Subcutaneous abdominal adipose tissue (tissue), 5 donors: ENCODE measurements at regions not wholly inside any gene's neighbourhood (a gene's known extent, or its start where the extent isn't known, plus 50 kb on each side); places are given as distances from the start of the nearest gene placed in this dataset.
"Not testable (repeated sequence)": the region's sequence is repeated elsewhere in the genome, so short reads cannot be mapped to it uniquely, and the experiment has no call there.

Source experiments
- H3K27ac ChIP-seq: one replicate; pipeline ENCODE4 v1.7.0; 2013; ENCODE audit warnings: low read depth, mild to moderate bottlenecking, inconsistent platforms, low read length, moderate library complexity
- H3K27me3 ChIP-seq, 5 donors: one replicate each; pipeline ENCODE4 v1.7.0; 2013; ENCODE audit warnings: low read length in 5 of 5, inconsistent platforms in 1 of 5; ENCODE audit not compliant: control insufficient read depth in 5 of 5, insufficient read depth in 4 of 5
- H3K36me3 ChIP-seq, 5 donors: one replicate each; pipeline ENCODE4 v1.7.0; 2013; ENCODE audit warnings: low read length in 5 of 5; ENCODE audit not compliant: control insufficient read depth in 5 of 5, insufficient read depth in 5 of 5
- H3K4me1 ChIP-seq, 5 donors: one replicate each; pipeline ENCODE4 v1.7.0; 2013; ENCODE audit warnings: low read length in 5 of 5, mild to moderate bottlenecking in 3 of 5, moderate library complexity in 1 of 5; ENCODE audit not compliant: control insufficient read depth in 5 of 5, insufficient read depth in 5 of 5
- H3K4me3 ChIP-seq, 5 donors: one replicate each; pipeline ENCODE4 v1.7.0; 2013; ENCODE audit warnings: low read length in 5 of 5, low read depth in 1 of 5
- H3K9ac ChIP-seq, 5 donors: one replicate each; pipeline ENCODE4 v1.7.0; 2013; ENCODE audit warnings: low read length in 5 of 5, mild to moderate bottlenecking in 4 of 5, moderate library complexity in 3 of 5
- H3K9me3 ChIP-seq, 5 donors: one replicate each; pipeline ENCODE4 v1.7.0; 2013; ENCODE audit warnings: low read length in 5 of 5; ENCODE audit not compliant: control insufficient read depth in 5 of 5
- donor health status: healthy.
- donor health status: healthy.
- donor health status: healthy.
- donor health status: healthy.
- donor health status: healthy.

DNA sequence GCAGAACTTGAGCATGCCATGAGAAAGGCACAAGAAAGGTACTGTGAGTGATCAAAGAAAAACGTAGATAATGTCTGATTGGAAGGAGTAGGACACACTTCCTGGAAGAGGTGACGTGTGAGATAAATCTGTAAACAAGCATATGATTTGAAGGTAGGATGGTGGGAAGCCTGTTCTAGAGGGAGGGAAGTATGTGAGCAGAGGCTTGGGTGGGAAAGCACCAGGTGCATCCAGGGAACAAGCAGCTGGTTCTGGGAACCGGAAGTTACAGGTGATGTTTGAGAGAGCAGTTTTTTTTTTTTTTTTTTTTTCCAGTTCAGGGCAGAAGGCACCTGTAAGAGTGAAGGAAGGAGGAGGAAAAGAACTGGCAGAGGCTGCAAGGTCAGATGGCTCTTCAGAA lies 116.6 kb upstream of the EFEMP1 start:
- no peaks in the 10 kb centered on the region for H3K9me3 ChIP-seq
- peaks cover 0 to 4% (median 0%) of the 10 kb centered on the region in 5 donors for H3K4me1 ChIP-seq
- H3K36me3 ChIP-seq, result no peaks in the 10 kb centered on the region
- no peak overlapping the region for H3K4me3 ChIP-seq
- no peak overlapping the region for H3K9ac ChIP-seq
- no peak overlapping the region for H3K27ac ChIP-seq
- no peaks in the 10 kb centered on the region for H3K27me3 ChIP-seq

DNA sequence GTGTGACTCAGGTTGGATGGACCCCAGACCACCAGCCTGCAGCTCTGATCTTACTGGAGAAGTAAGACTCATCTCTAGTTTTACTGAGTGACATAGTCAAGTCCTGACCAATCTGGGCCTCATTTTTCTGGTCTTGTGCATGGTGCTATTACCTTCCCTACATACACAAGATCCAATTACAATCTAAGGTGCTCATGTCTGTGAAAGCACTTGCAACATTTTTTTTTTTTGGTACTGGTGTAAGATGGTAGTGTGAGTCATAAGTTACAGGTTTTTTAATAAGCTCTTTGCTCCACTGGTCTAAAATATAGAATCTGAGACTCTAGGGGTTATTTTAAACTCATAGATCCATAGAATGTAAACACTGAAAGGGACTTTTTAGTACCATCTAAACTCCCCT lies 117.3 kb upstream of the EFEMP1 start:
- H3K27ac ChIP-seq, result no peak overlapping the region

DNA sequence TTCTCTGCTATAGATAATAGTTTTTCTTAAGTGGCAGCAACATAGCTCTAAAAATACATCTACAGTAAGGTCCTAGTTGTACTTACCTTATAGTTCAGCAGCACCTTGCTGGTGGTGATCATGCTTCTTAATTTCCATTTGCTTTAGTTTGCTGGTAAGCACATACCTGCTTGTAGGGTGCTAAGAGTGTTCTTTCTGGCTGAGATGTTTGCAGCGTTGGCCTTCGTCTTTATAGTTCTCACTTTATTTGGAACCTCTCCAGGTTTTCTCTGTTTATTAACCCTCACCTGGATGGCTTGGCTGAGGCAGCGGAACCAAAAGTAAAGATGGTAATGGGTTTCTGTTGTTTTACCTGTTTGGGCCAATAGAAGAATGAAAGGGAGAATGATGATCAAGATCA lies 123.6 kb upstream of the EFEMP1 start:
- no peaks in the 10 kb centered on the region for H3K36me3 ChIP-seq
- no peak overlapping the region for H3K4me3 ChIP-seq
- no peak overlapping the region for H3K9ac ChIP-seq
- H3K27ac ChIP-seq, result no peak overlapping the region
- no peaks in the 10 kb centered on the region for H3K27me3 ChIP-seq
- no peaks in the 10 kb centered on the region for H3K9me3 ChIP-seq
- H3K4me1 ChIP-seq, result peaks cover 0 to 6% (median 0%) of the 10 kb centered on the region in 5 donors

More for the DNA sequence above, 117.3 kb upstream of the EFEMP1 start:
- no peaks in the 10 kb centered on the region for H3K36me3 ChIP-seq
- no peak overlapping the region for H3K4me3 ChIP-seq
- H3K4me1 ChIP-seq, result peaks cover 0 to 6% (median 0%) of the 10 kb centered on the region in 5 donors
- no peaks in the 10 kb centered on the region for H3K9me3 ChIP-seq
- H3K9ac ChIP-seq, result no peak overlapping the region
- no peaks in the 10 kb centered on the region for H3K27me3 ChIP-seq

DNA sequence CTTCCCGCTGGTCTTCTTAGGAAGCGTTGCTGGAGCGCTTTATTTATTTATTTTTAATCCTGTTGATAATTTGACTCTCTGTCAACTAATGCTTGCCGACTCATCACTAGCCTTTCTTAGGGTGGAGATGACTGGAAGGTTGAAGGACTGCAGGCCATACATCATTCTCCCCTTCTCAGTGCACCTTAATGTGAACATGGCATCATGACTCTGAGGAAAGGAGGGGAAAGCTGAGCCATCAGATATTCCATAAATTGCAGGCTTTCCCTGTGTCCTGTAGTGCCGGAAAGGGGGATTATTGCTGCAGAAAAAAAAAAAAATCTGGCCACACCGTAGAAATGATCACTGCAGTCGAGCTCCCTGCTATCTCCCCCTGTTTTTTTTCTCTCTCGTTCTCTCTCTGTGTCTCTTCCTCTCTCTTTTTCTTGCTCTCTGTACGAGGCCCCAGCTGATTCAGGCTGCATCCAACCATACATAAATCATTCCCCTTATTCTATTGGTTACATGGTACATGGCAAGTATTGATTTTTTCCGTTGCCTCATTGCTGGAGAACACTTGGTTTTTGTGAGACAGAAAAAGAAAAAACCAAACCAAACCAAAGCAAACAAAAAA lies 125.8 kb upstream of the EFEMP1 start:
- Histone ChIP-seq H3K4me3 (no peak overlapping the region), H3K9me3 (no peaks in the 10 kb centered on the region), H3K4me1 (peaks cover 0 to 6% (median 0%) of the 10 kb centered on the region in 5 donors), H3K9ac (no peak overlapping the region), H3K36me3 (no peaks in the 10 kb centered on the region), H3K27me3 (no peaks in the 10 kb centered on the region), H3K27ac (no peak overlapping the region)

DNA sequence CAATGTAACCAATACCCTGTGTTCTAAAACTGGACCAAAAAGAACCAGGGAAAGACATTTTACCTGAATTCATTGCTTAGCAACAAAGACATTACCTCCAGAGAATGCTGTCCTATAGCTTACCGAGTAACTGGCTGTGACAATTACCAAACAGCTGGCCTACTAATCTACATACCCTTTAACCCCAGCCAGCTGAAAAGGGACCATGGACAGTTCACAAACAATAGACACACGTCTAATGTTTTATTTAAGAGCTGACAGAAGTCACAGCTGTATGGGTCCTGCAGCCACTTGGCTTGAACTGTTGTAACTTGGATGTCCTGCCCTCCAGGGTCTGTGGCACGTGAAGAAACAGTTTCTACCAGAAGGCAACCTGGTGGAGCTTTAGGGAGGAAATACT lies 130.1 kb upstream of the EFEMP1 start:
- Histone ChIP-seq H3K9ac (no peak overlapping the region), H3K36me3 (no peaks in the 10 kb centered on the region), H3K4me1 (no peaks in the 10 kb centered on the region), H3K27me3 (no peaks in the 10 kb centered on the region), H3K4me3 (no peak overlapping the region), H3K9me3 (no peaks in the 10 kb centered on the region), H3K27ac (no peak overlapping the region)

DNA sequence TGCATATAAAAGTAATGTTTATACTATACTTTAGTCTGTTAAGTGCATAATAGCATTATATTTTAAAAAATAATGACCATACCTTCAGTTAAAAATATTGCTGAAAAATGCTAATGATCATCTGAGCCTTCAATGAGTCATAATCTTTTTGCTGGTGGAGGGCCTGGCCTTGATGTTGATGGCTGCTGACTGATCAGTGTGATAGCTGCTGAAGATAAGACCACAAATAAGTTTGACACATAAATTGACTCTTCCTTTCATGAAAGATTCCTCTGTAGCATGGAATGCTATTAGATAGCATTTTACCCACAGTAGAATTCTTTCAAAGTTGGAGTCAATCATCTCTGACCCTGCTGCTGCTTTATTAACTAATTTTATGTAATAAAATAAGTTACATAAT lies 128.4 kb upstream of the CCDC85A start:
- Histone ChIP-seq H3K27me3 (no peaks in the 10 kb centered on the region), H3K9me3 (peaks cover 0 to 3% (median 0%) of the 10 kb centered on the region in 5 donors), H3K4me3 (no peak overlapping the region), H3K9ac (no peak overlapping the region), H3K4me1 (no peaks in the 10 kb centered on the region), H3K36me3 (no peaks in the 10 kb centered on the region), H3K27ac (no peak overlapping the region)

DNA sequence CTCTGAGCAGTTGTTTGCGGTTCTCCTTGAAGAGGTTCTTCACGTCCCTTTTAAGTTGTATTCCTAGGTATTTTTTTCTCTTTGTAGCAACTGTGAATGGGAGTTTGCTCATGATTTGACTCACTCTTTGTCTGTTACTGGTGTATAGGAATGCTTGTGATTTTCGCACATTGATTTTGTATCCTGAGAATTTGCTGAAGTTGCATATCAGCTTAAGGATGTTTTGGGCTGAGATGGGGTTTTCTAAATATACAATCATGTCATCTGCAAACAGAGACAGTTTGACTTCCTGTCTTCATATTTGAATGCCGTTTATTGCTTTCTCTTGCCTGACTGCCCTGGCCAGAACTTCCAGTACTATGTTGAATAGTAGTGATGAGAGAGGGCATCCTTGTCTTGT lies 122.5 kb upstream of the CCDC85A start:
- not testable (repeated sequence) for H3K9me3 ChIP-seq, H3K36me3 ChIP-seq, H3K9ac ChIP-seq, H3K4me3 ChIP-seq, H3K4me1 ChIP-seq, H3K27ac ChIP-seq, H3K27me3 ChIP-seq

DNA sequence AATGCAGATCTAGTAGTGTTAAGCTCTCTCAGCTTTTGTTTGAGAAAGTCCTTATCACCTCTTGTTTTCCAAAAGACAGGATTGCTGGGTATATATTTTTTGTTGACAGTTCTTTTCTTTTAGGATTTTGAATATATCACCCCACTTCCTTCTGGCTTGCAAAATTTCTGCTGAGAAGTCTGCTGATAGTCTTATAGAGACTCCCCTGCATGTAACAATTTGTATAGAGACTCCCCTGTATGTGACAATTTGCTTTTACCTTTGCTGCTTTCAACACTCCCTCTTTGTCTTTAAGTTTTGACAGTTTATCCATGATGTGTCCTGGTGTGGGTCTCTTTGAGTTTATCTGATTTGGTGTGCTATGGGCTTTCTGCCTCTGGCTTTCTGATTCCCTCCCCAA lies 115.0 kb upstream of the CCDC85A start:
- H3K4me1 ChIP-seq, result no peaks in the 10 kb centered on the region
- no peaks in the 10 kb centered on the region for H3K36me3 ChIP-seq
- H3K27ac ChIP-seq, result no peak overlapping the region
- H3K9ac ChIP-seq, result no peak overlapping the region
- peaks cover 0 to 10% (median 0%) of the 10 kb centered on the region in 5 donors for H3K9me3 ChIP-seq
- no peak overlapping the region for H3K4me3 ChIP-seq
- H3K27me3 ChIP-seq, result no peaks in the 10 kb centered on the region

DNA sequence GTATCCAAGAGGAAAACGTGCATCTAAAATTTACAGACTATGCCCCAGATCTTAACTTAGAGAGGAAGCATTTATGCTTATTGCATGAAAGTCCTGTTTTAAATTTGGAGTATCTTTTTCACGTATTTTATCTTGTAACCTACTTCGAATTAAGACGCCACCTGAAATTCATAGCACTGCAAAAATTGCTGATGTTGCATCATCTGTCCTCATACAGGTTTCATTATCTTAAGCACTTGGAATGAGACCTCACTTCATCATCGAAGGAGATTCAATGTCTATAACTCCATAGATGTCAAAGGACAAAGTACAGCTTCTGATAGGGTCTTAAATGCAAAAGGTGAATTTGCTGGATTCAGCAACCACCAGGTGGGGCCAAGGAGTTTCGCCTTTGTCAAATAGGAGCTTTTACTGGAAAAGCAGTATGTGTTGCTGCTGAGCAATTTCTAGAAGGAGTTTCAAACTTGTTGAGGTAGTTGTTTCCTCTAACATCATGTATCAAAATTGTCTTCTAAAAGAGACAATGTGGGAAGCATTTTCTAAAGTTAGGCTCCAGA lies 106.4 kb upstream of the CCDC85A start:
- Histone ChIP-seq H3K4me1 (no peaks in the 10 kb centered on the region), H3K27ac (no peak overlapping the region), H3K9ac (no peak overlapping the region), H3K4me3 (no peak overlapping the region), H3K27me3 (no peaks in the 10 kb centered on the region), H3K9me3 (no peaks in the 10 kb centered on the region), H3K36me3 (no peaks in the 10 kb centered on the region)

DNA sequence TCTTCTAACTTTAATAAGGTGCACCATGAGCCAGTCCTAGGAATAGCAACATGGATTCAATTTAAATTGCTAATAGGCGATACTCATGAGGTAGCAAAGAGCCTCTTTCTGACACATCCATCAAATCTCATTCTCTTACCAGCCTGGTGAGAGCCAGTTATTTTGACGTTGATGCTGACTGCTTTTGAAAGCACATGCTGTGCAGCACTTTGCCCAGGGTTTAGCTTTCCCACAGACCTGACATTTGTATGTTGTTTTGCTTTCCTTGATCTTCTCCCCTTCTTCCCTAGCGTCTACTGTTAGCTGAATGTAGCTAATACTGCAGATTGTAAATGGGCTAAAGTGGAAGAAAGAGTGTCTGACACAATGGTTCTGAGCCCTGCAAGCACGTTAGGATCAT lies 101.1 kb upstream of the CCDC85A start:
- no peaks in the 10 kb centered on the region for H3K9me3 ChIP-seq
- no peaks in the 10 kb centered on the region for H3K4me1 ChIP-seq
- no peak overlapping the region for H3K27ac ChIP-seq

More for the DNA sequence above, 101.1 kb upstream of the CCDC85A start:
- no peaks in the 10 kb centered on the region for H3K36me3 ChIP-seq
- no peak overlapping the region for H3K4me3 ChIP-seq
- no peak overlapping the region for H3K9ac ChIP-seq
- no peaks in the 10 kb centered on the region for H3K27me3 ChIP-seq
